Fibroblast of skin of back (primary cell): ENCODE measurements at regions not wholly inside any gene's neighbourhood (a gene's known extent, or its start where the extent isn't known, plus 50 kb on each side); places are given as distances from the start of the nearest gene placed in this dataset.

Experiments
- DNase-seq: peaks from one replicate; pipeline ENCODE4 v3.0.0-alpha.2; 2013

DNA sequence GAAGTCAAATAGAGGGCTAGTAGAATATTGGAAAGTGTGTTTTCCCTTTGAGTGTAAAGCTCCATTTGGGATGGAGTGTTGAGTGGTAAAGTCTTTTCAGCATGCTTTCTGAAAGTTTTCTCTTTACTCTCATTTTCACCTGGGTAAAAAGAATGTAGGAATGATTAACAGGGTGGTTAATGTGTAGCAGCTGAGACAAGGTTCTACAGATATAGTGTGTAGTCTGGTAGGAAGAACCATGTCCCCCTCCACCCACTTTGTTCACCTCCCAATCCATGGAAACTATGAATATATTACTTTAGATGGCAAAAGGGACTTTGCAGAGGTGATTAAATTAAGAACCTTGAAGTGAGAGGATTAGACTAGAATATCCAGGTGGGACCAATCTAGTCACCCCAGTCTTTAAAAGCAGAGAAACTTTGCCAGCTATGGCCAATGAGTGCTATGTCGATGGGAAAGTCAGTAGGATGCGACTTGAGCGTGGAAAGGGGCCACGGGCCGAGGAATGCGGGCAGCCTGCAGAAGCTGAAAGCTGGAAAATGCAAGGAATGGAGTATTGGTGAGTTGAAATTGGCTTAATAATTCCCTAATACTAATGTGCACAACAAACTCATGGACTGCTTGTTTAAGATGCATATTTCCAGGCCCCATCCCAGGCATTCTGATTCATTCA is 166.3 kb upstream of the AHR start:
- no peak for DNase-seq

DNA sequence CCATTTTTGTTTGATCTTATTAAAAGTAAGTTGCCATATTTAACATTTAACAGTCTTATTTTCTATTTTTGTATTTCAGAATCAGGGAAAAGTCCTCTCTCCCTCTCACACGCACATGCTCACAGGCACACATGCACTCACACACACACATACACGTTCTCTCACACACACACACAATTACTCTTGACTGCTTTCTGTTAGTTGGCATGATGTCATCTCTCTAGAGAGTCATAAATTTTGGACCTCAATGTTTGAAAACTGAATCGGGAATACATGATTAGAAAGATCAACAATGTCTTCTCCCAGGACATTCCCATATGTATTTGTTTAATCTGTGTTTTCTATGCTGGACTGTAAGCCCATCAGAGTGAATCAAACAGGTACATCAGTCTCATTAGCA is 165.7 kb upstream of the AHR start:
- peak; percentile 78 for DNase-seq

DNA sequence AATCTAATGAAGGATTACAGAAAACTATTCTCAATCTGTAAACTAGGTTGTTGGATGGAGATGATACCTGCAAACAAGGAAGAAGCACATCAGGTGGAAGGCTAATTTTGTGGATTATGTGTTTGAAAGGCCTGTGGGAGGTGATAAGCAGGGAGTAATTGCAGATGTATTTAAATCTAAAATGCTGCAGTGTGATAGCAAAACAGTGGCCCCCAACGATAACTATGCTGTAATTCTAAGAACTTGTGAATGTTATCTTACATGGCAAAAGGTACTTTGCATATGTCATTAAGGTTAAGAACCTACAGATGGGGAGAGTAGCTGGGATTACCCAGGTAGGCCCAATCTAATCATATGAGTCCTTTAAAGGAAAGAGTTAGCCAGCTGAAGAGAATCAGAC is 164.5 kb upstream of the AHR start:
- no peak for DNase-seq

DNA sequence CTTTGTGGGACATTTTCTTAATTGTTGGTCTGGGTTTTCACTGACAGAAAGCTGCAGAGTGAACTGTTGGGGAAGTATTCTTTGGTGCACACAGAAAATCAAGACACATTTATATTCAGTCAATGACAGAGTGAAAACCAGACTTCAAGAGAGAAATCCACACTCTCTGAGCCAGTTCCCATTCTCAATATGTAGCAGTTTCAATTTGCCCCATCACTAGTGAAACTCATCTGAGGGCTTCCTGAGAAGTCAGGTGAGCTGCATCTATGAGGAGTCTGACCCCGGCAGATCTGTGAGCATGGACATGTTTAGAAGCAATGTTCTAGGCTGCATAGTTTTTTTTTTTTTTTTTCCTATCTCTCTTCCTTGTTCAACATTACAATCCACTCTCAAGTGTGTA is 163.7 kb upstream of the AHR start:
- no peak for DNase-seq

DNA sequence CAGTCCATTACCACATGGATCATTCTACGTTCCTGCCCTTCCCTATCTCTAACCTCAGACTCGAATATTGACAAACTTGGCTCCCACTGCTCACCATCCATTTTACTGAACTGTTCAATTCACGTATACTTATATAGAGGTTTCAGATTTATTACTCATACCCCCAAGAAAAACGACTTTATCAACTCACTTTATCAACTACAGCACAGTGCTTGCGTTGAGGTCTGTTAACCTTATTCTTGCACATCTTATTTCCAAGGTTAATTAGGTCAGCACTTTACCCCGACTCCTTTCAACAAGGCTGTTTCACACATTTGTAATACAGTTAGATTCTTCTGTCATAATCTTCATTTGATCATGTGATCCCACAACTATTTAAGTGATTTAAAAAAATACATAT is 162.3 kb upstream of the AHR start:
- DNase-seq = no peak

DNA sequence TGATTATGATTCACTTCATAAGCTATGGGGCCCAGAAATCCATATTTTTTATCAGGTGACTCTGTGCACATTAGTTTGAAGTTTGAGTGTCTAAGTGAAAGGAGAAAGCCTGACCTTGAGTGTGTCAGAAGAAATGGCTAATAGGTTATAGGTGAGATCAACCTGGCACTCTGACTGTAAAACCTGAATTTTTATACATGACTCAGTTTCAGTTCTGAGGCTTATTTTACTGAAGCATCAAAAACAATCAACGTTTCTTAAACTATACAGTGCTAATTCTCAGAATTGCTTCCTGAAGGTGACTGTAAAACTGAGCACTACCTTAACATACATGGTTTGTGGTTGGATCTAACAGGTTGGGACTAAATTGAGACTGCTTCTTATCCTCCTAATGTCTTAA is 159.4 kb upstream of the AHR start:
- DNase-seq = no peak

DNA sequence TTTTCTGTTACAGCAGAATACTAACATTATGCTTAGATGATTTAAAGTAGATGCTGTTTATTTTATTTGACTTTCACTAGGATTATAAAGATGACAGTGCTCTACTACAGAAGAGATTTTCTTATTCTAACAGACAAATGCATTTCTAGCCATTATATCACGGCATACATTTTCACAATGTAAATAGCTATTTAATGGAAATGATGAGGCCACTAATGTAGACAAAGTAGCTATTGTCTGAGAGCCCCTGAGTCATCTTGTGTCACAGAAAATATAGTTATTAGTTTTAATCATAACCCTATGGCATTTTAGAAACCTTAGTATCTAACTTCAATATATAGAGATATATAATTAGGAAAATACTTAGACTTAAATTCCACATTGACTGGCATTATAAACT is 158.0 kb upstream of the AHR start:
- DNase-seq = peak; percentile 20

DNA sequence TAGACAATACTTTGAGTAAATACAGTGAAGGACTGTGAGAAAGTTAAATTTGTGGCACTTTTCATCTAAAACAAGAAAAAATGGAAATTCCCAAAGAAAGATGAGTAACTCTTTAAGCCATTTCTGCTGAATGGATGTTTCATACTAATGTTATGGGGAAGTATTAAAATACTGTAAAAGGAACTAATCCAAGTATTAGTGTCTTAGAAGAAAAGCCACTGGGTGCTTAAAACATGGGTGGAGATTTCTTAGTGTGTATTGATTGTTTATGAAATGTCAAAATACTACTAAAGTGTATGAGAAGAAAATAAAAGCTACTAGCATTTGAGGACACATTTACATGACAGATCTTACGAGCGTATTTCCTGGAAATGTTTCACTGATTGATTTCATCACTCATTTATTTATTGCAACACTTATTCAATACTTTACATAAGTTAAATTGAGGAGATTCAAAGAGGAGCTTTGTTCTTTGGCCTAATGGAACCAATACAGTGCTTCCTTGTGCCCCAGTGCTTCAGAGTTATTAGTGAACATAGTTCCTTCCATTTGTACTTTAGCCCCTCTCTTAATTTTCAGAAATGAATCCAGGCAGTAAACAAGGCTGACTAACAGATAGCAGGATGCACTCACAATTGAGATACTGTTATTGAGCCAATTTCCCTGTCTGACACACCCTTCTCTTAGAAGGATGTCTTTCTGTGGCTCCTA is 155.5 kb upstream of the AHR start:
- peak; percentile 30 for DNase-seq

DNA sequence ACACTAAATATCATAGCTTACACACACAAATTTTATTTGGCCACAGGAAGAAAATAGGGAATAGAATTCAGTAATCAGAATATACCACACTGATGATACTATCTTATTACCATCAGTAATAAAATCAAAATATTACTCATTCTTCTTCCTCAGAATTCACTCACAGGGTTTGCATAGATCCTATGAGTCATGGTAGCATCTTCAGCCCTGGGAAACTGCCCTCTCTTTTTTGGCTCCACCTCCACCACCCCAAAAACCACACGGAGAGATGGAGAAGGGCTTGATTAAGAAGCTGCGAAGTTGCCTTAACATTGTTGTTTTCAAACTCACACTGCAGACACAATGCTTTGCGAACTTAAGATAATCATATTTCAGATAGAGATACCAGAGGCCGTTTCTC is 154.1 kb upstream of the AHR start:
- DNase-seq = peak; percentile 77

DNA sequence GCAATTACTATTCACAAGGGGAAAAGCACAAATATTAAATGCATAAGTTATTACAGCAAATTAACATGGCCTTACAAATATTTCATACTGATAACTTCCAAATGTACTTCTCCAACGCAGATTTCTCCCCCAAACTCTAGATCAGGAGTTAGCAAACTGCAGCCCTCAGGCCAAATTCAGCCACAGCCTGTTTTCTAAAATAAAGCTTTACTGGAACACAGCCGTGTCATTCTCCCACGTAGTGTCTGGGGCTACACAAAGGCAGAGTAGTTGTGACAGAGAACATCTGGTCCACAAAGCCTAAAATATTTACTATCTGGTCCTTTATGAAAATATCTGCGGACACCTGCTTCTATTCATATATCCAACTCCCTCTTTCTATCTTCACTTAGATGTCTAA is 151.8 kb upstream of the AHR start:
- DNase-seq = no peak

DNA sequence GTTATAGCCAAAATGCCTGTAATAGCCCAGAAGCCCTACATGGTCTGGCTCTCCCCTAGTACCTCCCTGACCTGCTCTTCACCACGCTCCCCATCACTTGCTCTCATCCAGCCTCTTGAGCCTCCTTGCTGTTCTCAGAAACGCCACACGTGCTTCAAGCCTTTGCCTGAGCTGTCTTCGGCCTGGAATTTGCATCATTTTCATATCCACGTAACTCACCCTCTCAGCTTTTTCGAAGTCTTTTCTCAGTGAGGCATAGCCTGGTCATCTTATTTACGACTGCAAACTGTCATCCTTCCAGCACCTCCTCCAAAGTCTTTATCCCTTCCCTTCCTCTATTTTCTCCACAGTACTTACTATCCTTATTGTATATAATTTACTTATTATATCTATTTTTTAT is 151.0 kb upstream of the AHR start:
- DNase-seq = no peak

DNA sequence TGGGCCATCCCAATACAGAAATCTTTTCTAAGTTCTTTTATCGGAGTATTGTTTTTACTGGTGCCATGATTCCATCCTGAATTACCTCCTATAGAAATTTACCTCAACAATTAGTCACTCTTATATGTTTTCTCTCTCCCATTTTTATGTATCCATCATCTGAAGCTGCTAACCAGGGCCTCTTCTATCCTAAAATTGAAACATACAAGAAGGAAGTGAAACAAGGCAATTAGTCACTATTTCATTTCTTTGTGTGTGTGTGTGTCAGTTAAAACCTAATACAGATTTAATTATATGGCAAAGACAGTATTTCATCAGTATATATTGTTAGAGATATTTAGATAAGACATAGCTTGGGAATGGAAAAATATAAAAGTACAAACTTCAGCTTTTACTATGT is 148.4 kb upstream of the AHR start:
- no peak for DNase-seq

DNA sequence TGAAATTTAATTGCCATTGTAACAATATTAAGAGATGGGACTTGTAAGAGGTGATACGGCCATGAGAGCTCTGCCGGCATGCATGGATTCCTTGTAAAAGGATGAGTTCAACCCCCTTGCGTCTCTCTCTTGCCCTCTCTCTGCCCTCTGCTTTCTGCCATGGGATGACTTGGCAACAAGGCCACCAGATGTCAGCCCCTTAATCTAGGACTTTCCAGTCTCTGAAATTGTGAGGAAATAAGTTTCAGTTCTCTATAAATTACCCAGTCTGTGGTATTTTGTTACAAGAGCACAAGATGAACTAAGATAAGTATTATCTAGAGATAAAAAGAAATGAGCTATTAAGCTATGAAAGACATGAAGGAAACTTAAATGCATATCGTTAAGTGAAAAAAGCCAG is 145.7 kb upstream of the AHR start:
- DNase-seq = no peak

DNA sequence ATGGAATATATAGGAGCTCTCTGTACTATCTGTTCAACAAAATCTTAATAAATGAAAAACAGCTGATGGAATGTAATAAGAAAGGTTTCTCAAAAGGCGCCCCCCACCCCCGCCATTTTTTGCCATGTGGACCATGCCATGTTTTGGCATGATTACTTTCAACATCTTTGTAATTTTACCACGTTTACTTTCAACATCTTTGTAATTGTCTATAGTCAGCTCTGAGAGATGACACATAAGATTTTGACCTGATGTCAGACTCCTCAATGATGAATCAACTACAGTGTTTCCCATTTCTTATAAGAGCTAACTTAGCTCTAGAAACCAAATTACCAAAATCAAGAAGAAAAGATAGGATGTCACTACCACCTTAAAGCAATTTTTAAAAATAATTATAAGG is 144.9 kb upstream of the AHR start:
- no peak for DNase-seq

DNA sequence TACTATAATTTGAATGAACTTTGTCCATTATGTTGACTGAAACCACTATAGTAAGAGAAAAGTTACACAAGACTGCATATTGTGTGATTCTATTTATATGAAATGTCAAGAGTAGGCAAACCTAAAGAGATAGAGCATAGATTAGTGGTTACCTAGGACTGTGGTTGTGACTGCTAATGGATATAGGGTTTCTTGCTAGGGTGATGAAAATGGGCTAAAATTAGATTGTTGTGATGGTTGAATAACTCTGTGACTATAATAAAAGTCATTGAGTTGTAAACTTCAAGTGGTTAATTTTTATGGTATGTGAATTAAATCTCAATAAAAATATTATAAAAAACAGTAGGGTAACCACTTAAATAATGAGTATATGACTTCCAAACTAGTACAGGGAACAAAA is 142.9 kb upstream of the AHR start:
- no peak for DNase-seq

DNA sequence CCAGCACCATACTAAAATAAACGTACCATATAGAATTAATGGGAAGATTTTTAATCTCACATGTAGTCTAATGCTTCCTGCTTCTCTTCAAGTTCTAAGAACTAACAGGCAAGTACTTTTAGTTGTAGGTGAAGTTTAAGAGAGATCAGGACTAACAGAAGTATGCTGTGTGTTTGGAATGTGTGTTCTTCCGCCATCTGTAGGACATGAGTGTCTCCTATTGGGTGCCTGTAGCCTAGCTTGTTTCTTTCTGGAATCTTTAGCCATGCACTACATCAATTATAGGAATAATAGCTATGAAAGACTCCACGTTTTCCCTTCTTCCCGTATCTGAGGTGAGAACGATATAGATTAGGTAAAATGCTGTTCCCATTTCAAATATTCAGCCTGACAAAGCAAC is 140.2 kb upstream of the AHR start:
- no peak for DNase-seq

DNA sequence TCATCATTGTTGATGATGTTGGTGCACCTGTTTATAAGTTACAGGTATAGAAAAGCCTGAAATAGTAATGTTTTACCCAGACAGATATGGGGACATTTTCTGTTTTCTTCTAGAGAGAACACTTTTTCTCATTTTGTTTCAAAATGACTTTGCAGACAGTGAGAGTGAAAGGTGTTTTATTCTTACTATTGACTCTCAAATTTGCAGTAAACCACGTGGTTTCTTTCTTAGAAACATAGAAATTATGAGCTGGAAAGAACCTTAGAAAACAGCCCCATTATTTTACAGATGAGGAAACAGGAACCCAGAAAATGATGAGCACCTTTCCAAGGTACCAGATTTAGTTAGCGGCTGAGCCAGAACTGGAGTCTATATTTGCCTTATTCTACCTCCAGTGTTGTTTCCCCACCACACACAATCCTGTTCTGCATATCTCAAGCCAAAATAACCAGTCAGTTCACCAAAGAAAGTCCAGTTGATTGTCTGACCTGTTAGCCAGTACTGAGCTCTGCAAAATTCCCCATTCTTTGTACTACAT is 138.9 kb upstream of the AHR start:
- DNase-seq = no peak

DNA sequence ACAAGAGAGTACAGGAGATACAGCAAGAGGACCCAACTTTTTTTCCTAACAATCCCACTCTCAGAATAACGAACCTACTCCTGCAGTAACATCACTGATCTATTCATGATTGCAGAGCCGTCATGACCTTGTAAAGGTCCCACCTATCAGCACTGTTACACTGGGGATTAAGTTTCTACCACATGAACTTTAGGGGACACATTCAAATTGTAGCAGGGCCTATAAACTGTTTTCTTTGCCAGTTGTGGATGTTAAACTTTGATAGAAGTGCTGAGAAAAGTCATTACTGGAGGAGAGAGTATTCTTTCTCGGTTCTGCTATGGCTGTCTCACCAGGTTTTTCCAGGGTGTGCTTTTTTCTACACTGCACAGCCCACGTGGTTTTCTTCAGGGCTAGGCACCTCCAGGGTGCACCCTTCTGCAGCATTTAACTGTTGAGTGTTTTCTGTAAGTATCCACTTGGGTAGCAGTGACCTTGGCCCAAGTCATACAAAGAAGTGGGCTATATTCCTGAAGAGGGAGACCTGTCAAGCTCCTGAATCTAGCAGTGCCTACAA is 131.6 kb upstream of the AHR start:
- no peak for DNase-seq

DNA sequence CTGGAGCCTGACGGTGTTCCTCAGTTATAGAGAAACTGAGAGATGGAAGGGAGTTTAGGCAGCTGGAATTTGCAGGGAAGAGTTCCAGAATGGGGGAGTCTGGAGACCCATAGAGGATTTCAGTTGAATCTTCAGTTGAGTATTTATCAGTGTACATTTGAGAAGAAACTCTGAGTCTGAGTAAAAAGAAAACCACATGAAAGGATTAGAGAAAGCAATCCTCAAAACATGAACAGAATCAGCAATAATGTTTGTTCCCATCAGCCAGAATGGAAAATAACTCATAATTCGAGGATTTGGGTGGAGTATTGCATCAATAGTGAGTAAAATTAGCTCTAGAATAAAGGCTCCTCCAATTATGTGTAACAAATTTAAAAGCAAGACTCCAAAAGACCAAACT is 130.0 kb upstream of the AHR start:
- DNase-seq = no peak

DNA sequence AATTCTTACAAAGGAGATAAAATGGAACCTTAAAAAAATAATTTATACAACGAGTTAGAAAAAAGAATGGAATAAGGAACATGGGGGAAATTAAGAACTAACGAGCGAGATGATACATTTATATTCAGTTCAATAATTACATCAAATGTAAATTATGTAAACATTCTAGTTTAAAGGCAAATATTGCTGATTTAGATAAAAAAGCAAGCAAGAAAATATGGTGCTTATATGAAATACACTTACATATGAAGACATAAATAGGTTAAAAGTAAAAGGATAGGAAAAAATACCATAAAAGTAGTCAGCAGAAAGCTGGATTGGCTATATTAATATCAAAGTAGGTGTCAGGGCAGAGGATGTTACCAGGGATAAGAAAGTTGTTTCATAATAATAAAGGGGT is 127.0 kb upstream of the AHR start:
- no peak for DNase-seq

DNA sequence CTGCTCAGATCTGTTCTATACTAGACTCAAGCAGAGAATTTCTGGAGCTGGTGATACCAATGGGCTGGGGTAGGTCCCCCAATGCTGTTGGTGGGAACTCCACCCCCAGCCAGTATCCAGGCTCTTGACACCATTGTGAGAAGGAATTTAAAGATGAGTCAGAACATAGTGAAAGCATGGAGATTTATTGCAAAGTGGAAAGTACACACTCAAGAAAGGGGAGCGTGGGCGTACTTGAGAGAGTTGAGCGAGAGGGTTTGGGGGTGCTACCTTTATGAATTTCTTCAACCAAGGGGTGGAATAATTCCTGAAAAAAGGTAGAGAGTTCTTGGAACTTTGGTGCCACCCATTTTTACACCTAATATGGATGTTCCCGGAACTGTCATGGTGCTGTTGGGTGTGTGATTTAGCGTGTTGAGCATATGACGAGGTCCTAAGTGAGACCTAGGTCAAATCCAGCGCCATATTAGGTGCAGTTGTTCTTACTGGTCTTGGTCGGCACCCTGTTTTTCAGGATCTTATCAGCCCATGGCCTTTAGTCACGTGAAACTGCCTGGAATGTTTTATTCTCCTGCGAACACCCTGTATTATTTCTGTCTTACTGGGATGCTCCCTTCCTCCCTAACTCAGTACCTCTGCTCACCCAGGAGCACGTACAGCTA is 122.0 kb upstream of the AHR start:
- DNase-seq = no peak

DNA sequence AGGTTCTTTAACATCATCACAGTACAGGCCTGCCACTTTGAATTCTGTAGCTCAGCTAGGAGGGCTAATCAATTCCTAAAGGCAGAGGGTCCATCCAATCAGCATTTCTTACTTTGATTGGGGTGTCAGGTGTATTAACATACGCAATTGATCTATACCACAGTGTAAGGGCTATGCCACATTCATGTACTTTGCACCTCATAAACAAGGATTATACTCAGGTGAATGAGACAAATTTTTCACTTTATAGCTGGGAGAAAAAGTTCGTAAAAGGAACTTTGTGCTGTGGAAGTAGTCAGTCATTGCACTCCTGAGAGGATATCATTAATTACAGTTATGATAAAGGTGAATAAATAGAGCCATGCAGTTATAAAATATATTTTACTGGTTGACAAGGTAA is 119.9 kb upstream of the AHR start:
- no peak for DNase-seq

DNA sequence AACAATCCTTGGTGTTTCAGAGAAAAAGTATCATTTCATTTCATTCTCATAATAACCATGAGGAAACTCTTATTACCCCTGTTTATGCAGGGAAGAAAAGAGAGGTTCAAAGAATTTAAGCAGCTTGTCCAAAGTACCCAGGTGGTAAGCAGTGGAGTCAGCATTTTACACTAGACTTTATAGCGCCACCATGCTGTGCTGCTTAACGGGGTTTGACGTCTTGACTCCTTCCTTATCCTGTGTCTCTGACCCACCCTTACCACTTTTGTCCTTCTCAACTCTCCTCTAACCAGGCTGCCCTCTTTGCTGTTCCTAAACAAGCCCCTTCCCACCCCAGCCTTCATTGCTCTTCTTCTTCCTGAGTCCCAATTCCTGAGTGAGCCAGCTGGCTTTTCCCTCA is 117.0 kb upstream of the AHR start:
- DNase-seq = no peak
